Fibroblast of skin of abdomen (primary cell): ENCODE measurements at regions not wholly inside any gene's neighbourhood (a gene's known extent, or its start where the extent isn't known, plus 50 kb on each side); places are given as distances from the start of the nearest gene placed in this dataset.

Experiments used
- DNase-seq: peaks from one replicate; pipeline ENCODE4 v3.0.0-alpha.2; 2013

DNA sequence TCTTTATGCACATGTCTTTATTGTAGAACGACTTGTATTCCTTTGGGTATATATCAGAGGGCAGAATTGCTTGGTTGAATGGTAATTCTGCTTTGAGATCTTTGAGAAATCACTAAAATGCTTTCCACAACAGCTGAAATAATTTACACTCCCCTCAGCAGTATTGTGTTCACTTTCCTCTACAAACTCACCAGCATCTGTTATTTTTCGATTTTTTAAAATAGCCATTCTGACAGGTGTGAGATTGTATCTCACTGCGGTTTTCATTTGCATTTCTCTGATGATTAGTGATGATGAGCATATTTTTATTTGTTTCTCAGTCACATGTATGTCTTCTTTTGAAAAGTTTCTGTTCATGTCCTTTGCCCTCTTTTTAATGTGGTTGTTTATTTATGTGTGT, 459.8 kb downstream of the PABPC4L start:
- DNase-seq: no peak

DNA sequence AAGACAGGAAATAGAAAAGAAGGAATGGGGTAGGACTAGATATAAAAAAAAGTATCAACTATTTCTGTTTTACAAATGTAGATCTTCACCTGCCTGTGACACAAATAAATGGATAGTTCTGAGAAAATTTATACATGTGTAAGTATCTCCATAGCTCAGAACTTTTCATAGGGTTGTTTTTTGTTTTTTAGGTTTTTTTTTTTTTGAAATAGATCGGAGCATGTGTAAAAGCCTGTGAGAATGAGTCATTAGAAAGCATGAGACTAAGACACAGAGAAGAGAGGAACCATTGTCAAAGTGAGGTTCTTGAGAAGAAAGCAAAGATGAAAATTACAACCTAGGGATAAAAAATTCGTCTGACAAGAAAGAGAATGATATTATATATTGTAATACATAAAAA, 481.6 kb downstream of the PABPC4L start:
- no peak for DNase-seq

GRCh38 chr4:133719098-133719497, 482.5 kb downstream of the PABPC4L start:
- DNase-seq: no peak

DNA sequence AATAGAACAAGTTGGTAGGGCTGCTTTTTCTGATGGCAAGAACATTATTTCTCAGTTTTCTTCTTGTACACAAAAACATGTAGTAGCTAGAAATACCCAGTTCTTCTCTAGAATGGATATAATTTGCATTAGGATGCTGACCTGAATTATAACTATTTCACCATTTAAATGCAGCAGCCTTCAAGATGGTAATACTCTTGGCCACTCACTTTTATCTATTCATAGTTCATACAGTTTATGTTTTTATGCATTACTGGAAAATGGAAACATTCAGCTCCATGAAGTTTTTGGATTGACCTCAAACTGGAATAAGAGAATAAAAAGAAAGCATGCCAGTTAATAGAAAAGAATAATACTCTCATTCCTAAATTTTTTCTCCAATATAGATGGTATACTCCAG, 487.4 kb downstream of the PABPC4L start:
- DNase-seq: no peak

- peak; percentile 3 for DNase-seq
These were observed 488.2 kb downstream of the PABPC4L start for GRCh38 chr4:133713340-133713739.

GRCh38 chr4:133711817-133712216, 489.8 kb downstream of the PABPC4L start:
- DNase-seq: peak; percentile 1

DNA sequence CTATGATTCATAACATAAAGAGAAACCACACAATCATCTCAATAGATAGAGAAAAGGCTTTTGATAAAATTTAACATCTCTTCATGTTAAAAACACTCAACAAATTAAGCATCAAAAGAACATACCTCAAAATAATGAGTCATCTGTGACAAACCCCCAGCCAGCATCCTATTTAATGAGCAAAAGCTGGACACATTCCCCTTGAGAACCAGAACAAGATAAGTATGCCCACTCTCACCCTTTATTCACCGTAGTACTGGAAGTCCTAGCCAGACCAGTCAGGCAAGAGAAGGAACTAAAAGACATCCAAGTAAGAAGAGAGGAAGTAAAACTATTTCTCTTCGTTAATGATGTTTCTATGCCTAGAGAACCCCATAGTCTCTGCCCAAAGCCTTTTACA, 507.2 kb downstream of the PABPC4L start:
- peak; percentile 10 for DNase-seq

GRCh38 chr4:133683967-133684366, 517.6 kb downstream of the PABPC4L start:
- DNase-seq: no peak

GRCh38 chr4:133668061-133668851, 519.2 kb downstream of the PCDH10 start:
- DNase-seq: no peak

DNA sequence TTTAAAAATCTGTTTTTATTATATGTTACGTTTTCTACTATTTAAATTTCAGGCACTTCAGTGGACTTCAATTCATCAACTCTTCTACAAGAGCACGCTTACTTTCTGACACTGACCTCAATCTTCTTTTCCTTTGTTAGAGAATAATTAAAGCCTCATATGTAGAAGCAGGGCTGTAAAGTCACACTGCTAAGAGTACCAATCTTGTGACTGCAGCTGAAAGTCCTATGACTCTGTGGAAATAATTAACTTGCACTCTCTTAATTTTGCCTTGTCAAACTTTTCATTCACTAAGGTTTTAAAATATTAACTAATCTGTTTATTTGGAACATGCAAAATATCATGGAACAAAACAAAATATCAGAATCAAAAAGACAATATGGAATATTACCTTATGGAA, 498.1 kb downstream of the PCDH10 start:
- no peak for DNase-seq

GRCh38 chr4:133641191-133641590, 492.1 kb downstream of the PCDH10 start:
- no peak for DNase-seq

DNA sequence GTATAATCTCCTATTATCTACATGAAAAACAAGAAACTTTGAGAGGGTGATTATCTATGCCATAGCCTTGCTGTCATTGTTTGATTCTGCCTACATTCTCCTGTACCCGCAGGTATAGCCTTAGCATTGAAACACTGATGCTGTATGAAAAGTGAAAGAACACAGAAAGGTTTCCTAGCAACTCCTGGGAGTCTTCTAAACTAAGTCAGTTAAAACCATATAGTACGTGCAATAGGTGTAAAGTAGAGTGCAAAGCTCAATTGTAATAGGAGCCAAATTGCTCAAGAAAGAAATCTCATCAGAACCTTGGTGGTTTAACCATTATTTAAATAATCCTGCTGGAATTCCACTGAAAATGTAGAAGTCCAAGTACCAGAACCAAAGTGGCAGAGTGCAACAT, 489.7 kb downstream of the PCDH10 start:
- no peak for DNase-seq

- no peak for DNase-seq
These were observed 488.1 kb downstream of the PCDH10 start for GRCh38 chr4:133637161-133637560.

DNA sequence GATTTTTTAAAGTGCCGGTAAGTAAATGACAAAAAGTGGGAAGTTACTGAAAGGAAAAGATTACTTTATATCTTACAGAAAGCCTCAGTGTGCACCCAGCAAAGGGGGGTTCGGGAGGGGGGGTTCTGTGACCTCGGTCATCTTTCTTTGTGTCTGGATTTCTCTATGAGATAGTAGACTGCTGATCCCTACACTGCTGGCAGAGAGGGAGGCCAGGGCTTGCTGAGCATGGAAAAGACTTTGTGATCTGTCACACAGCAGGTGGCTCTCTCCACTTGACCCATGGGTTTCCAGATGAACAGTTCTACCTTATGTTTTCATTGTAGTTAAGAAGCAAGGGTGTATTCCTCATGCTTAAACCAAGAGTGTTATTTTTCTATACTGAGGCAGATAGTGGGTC, 475.6 kb downstream of the PCDH10 start:
- no peak for DNase-seq

DNA sequence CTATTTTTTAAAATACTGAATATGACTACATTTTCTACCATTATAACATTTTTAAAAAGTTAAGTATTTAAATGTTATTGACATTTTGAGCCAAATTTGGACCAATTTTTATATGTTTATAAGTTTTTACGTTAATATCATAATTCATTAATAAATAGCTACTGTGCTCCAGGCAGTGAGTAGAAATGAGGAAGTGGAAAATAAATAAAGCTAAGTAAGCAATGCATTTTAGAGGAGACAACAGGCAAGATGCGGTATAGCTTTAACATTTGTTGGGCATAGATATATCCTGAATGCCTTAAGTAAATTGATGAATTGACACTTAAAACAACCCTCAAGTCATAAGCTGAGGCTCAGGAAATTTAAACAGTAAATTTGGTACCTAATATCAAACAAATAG, 474.8 kb downstream of the PCDH10 start:
- DNase-seq: no peak

- DNase-seq: no peak
These were observed 472.5 kb downstream of the PCDH10 start for GRCh38 chr4:133621628-133622027.

DNA sequence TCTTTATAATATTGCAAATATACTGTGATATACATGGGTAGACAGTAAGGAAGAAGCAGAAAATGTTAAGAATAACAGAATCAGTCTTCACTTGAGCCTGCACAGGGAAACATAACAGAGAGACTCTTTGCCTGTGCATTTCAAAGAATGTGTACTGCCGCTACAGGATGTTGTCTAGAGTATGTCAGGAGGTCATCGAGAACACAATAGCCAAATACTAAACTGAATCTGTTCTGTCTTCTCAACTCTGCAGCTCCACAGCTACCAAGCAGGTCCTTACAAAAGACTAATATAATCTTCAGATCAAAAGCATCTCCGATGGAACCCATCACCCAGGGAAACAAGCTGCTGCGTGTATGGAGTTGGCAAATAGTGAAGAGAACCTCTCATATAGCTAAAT, 471.5 kb downstream of the PCDH10 start:
- DNase-seq: no peak

GRCh38 chr4:133618963-133619362, 469.9 kb downstream of the PCDH10 start:
- DNase-seq: peak; percentile 4

DNA sequence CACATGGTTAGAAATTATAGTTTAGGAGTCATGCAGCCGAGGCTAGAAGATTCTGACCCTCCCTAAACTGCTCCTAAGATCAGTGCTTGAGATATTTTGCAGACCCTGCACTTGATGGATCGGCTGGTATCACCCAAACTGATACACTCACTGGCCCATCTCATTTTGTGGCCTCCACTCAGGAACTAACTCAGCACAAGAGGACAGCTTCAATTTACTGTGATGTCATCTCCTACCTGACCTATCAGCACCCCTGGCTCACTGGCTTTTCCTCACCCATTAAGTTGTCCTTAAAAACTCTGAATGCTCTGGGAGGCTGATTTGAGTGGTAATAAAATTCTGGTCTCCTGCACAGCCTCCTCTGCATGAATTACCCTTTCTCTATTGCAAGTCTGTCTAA, 450.9 kb downstream of the PCDH10 start:
- no peak for DNase-seq

- no peak for DNase-seq
These were observed 449.7 kb downstream of the PCDH10 start for GRCh38 chr4:133598779-133599178.

GRCh38 chr4:133597251-133597650, 448.2 kb downstream of the PCDH10 start:
- DNase-seq: peak; percentile 10

- DNase-seq: no peak
These were observed 447.4 kb downstream of the PCDH10 start for GRCh38 chr4:133596459-133596858.

DNA sequence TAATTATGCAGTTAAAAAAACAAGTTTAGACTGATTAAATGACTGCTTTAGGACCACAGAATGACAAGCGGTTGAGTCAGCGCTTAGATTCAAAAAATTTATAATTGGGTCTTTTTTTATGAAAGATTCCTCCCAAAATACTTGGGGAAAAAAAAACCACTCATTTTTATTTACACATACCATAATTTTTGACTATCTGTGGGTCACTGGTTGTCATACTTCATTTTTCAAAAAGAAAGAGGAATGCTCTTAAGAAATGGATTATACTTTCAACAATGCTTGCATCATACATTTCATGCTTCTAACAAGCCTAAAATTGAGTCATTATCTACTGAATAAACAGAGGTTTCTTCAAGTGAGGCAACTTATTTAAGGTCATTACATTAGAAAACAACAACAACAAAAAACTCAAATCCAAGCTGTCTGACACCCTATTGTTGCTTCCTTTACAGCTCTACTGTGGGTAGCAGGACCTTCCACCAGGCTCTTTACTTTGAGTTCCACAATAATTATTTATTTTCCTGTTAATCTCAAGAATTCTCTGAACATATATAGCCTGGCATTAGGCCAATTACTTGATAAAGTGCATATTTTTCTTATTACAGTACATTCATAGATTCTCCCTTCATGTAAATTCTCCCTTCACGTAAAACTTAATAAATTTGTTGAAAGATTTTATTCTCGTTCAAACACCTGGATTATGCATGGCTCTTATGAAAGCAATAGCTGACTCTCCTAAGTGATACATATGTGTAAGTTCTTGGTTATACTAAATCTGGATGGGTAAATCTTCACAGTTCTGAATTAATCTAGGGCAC, 445.5 kb downstream of the PCDH10 start:
- peak; percentile 70 for DNase-seq

- no peak for DNase-seq
These were observed 444.7 kb downstream of the PCDH10 start for GRCh38 chr4:133593764-133594163.
